ENCODE measurements at regions not wholly inside any gene's neighbourhood (a gene's known extent, or its start where the extent isn't known, plus 50 kb on each side); places are given as distances from the start of the nearest gene placed in this dataset.
"Not testable (repeated sequence)": the region's sequence is repeated elsewhere in the genome, so short reads cannot be mapped to it uniquely, and the experiment has no call there.

DNA sequence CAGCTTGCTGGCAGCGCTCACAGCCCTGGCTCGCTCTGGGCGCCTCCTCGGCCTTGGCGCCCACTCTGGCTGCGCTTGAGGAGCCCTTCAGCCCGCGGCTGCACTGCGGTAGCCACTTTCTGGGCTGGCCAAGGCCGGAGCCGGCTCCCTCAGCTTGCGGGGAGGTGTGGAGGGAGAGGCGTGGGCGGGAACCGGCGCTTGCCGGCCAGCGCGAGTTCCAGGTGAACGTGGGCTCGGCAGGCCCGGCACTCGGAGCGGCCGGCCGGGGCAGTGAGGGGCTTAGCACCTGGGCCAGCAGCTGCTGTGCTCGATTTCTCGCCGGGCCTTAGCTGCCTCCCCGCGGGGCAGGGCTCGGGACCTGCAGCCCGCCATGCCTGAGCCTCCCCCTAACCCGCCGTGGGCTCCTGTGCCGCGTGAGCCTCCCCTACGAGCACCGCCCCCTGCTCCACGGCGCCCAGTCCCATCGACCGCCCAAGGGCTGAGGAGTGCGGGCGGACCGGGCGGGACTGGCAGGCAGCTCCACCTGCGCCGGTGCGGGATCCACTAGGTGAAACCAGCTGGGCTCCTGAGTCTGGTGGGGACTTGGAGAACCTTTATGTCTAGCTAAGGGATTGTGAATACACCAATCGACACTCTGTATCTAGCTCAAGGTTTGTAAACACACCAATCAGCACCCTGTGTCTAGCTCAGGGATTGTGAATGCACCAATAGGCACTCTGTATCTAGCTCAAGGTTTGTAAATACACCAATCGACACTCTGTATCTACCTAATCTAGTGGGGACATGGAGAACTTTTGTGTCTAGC lies 1090.1 kb upstream of the TMPRSS15 start:
- TF ChIP-seq, protein P1, sequence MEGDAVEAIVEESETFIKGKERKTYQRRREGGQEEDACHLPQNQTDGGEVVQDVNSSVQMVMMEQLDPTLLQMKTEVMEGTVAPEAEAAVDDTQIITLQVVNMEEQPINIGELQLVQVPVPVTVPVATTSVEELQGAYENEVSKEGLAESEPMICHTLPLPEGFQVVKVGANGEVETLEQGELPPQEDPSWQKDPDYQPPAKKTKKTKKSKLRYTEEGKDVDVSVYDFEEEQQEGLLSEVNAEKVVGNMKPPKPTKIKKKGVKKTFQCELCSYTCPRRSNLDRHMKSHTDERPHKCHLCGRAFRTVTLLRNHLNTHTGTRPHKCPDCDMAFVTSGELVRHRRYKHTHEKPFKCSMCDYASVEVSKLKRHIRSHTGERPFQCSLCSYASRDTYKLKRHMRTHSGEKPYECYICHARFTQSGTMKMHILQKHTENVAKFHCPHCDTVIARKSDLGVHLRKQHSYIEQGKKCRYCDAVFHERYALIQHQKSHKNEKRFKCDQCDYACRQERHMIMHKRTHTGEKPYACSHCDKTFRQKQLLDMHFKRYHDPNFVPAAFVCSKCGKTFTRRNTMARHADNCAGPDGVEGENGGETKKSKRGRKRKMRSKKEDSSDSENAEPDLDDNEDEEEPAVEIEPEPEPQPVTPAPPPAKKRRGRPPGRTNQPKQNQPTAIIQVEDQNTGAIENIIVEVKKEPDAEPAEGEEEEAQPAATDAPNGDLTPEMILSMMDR (IDR thresholded peaks at IDR 0.05; ENCODE audit: low read depth, low read length): not testable (repeated sequence)
- TF ChIP-seq MYC (IDR thresholded peaks at IDR 0.05; ENCODE audit: low read depth, low read length); POLR2A (IDR thresholded peaks at IDR 0.05; ENCODE audit: extremely low read depth, insufficient read length): not testable (repeated sequence)
